ENCODE measurements at regions not wholly inside any gene's neighbourhood (a gene's known extent, or its start where the extent isn't known, plus 50 kb on each side); places are given as distances from the start of the nearest gene placed in this dataset.
"Not testable (repeated sequence)": the region's sequence is repeated elsewhere in the genome, so short reads cannot be mapped to it uniquely, and the experiment has no call there.

DNA sequence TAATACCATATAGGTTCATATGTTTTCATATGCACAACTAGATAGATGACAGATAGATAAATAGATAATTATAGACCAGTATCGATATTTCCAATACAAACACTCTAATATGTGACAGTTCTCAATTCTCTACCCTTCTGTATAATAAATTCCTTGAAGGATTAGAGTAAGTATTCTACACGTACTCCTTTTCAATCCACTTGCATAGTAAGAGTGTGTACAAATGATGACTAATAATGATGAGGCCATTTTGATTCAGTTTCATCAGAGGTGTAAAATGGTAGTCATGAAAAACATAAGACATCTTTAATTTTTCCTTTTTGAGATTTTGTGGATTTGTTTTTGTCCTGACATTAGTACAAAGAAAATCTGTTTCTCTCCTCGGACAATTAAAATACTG lies 188.3 kb upstream of the WSB1 start:
- Histone ChIP-seq H3K4me1 (ENCODE audit: insufficient read depth, low read length) (no peaks in the 10 kb centered on the region), H3K9me3 (ENCODE audit: low read length) (no peaks in the 10 kb centered on the region), H3K9ac (ENCODE audit: low read length) (no peak overlapping the region), H3K27ac (ENCODE audit: low read depth, low read length) (no peak overlapping the region), H3K36me3 (ENCODE audit: insufficient read depth, low read length) (no peaks in the 10 kb centered on the region), H3K4me3 (ENCODE audit: low read depth in 1 of 2, low read length in 2 of 2) (no peak overlapping the region), H3K27me3 (ENCODE audit: control insufficient read depth in 1 of 2, insufficient read depth in 2 of 2, low read length in 2 of 2) (no peaks in the 10 kb centered on the region)

- Histone ChIP-seq H3K4me3 (ENCODE audit: low read depth in 1 of 2, low read length in 2 of 2) (no peak overlapping the region), H3K27me3 (ENCODE audit: control insufficient read depth in 1 of 2, insufficient read depth in 2 of 2, low read length in 2 of 2) (no peaks in the 10 kb centered on the region), H3K4me1 (ENCODE audit: insufficient read depth, low read length) (no peaks in the 10 kb centered on the region), H3K36me3 (ENCODE audit: insufficient read depth, low read length) (no peaks in the 10 kb centered on the region), H3K9me3 (ENCODE audit: low read length) (no peaks in the 10 kb centered on the region), H3K27ac (ENCODE audit: low read depth, low read length) (no peak overlapping the region), H3K9ac (ENCODE audit: low read length) (no peak overlapping the region)
These were observed 187.4 kb upstream of the WSB1 start for GRCh38 chr17:27106347-27106981.

DNA sequence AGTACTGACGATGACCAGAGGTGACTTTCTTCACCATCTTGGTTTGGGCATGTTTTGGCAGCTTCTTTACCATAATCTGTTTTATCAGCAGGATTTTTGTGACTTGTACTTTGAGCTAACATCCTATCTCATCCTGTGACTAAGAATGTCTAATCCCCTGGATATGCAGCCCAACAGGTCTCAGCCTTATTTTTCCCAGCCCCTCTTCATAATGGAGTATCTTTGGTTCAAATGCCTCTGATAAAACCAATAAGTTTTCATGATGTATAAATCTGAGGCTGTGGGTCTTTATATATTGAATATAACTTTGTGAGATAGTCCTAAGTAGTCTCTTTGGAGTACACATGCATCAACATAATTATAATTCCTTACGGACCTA lies 186.9 kb upstream of the WSB1 start:
- Histone ChIP-seq H3K27me3 (ENCODE audit: control insufficient read depth in 1 of 2, insufficient read depth in 2 of 2, low read length in 2 of 2) (no peaks in the 10 kb centered on the region), H3K9me3 (ENCODE audit: low read length) (no peaks in the 10 kb centered on the region), H3K4me1 (ENCODE audit: insufficient read depth, low read length) (no peaks in the 10 kb centered on the region), H3K9ac (ENCODE audit: low read length) (no peak overlapping the region), H3K36me3 (ENCODE audit: insufficient read depth, low read length) (no peaks in the 10 kb centered on the region), H3K4me3 (ENCODE audit: low read depth in 1 of 2, low read length in 2 of 2) (no peak overlapping the region), H3K27ac (ENCODE audit: low read depth, low read length) (no peak overlapping the region)

- not testable (repeated sequence) for H3K4me3 ChIP-seq (ENCODE audit: low read depth in 1 of 2, low read length in 2 of 2); H3K27ac ChIP-seq (ENCODE audit: low read depth, low read length); H3K36me3 ChIP-seq (ENCODE audit: insufficient read depth, low read length); H3K9me3 ChIP-seq (ENCODE audit: low read length); H3K4me1 ChIP-seq (ENCODE audit: insufficient read depth, low read length); H3K27me3 ChIP-seq (ENCODE audit: control insufficient read depth in 1 of 2, insufficient read depth in 2 of 2, low read length in 2 of 2); H3K9ac ChIP-seq (ENCODE audit: low read length)
These were observed 186.3 kb upstream of the WSB1 start for GRCh38 chr17:27107386-27108328.

DNA sequence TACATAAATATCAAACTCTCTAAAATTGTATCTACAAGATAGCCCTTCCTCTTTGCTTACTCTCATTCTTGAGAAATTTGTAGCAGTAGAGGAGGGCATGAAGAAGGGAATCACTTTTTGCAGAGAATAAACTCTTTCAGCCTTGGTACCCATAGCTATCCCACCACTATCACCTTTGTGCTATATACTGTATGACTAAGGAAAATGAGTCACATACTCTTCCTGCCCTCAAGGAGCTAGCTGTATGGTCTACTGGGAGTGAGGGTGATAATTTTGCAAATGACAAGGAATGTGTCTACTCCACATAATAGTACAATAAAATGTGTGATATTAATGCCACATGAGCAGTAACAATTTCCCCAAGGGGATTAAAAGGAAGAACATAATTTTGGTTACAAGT lies 184.6 kb upstream of the WSB1 start:
- Histone ChIP-seq H3K27ac (ENCODE audit: low read depth, low read length) (no peak overlapping the region), H3K4me3 (ENCODE audit: low read depth in 1 of 2, low read length in 2 of 2) (no peak overlapping the region), H3K36me3 (ENCODE audit: insufficient read depth, low read length) (no peaks in the 10 kb centered on the region), H3K4me1 (ENCODE audit: insufficient read depth, low read length) (no peaks in the 10 kb centered on the region), H3K9me3 (ENCODE audit: low read length) (no peaks in the 10 kb centered on the region), H3K27me3 (ENCODE audit: control insufficient read depth in 1 of 2, insufficient read depth in 2 of 2, low read length in 2 of 2) (no peaks in the 10 kb centered on the region), H3K9ac (ENCODE audit: low read length) (no peak overlapping the region)

GRCh38 chr17:27153005-27153404 lies 140.9 kb upstream of the WSB1 start:
- no peak overlapping the region for H3K9ac ChIP-seq (ENCODE audit: low read length)
- H3K4me1 ChIP-seq (ENCODE audit: insufficient read depth, low read length) = no peaks in the 10 kb centered on the region
- H3K4me3 ChIP-seq (ENCODE audit: low read depth in 1 of 2, low read length in 2 of 2) = no peak overlapping the region
- H3K9me3 ChIP-seq (ENCODE audit: low read length) = no peaks in the 10 kb centered on the region
- no peaks in the 10 kb centered on the region for H3K36me3 ChIP-seq (ENCODE audit: insufficient read depth, low read length)
- H3K27ac ChIP-seq (ENCODE audit: low read depth, low read length) = no peak overlapping the region
- H3K27me3 ChIP-seq (ENCODE audit: control insufficient read depth in 1 of 2, insufficient read depth in 2 of 2, low read length in 2 of 2) = no peaks in the 10 kb centered on the region

DNA sequence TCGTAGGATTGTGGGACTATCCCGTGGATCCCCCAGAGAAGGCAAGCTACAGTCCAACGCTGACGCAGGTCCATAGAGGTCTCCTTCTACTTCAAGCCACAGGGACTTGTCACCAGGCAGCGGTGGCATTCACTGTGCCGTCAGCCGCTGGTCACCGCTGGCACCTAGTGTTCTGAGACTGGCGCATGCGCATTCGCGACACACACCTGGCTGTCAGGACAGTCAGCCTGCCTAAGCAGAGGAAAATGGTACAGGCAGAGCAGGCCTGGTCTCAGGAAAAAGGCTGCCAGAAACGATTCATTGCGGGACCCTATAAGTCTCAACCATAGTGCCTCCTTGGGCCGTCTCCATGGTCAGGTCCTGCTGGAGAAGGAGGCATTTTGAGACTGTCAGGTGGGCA lies 138.0 kb upstream of the WSB1 start:
- no peaks in the 10 kb centered on the region for H3K9me3 ChIP-seq (ENCODE audit: low read length)

DNA sequence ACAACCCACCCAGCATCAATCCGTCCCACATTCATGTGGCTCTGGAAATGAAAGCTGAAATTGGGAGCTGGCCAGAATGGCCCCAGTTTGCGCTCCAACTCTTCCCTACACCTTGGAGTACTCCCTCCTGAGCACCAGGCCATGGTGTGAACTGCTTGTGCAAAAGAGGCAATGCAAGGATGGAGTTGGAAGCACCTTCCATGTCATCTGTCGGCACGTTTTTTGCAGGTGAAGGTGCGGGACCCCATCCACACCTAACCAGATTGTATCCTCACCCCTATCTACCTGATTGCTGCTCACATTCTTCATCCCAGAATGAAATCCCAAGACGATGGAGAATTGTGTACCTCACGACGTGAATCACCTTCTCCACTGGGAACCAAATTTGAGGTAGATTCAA lies 136.6 kb upstream of the WSB1 start:
- Histone ChIP-seq H3K36me3 (ENCODE audit: insufficient read depth, low read length) (no peaks in the 10 kb centered on the region), H3K27ac (ENCODE audit: low read depth, low read length) (no peak overlapping the region), H3K4me1 (ENCODE audit: insufficient read depth, low read length) (no peaks in the 10 kb centered on the region), H3K27me3 (ENCODE audit: control insufficient read depth in 1 of 2, insufficient read depth in 2 of 2, low read length in 2 of 2) (no peaks in the 10 kb centered on the region), H3K4me3 (ENCODE audit: low read depth in 1 of 2, low read length in 2 of 2) (no peak overlapping the region), H3K9ac (ENCODE audit: low read length) (no peak overlapping the region), H3K9me3 (ENCODE audit: low read length) (no peaks in the 10 kb centered on the region)

More for the DNA sequence above, 138.0 kb upstream of the WSB1 start:
- Histone ChIP-seq H3K4me3 (ENCODE audit: low read depth in 1 of 2, low read length in 2 of 2) (no peak overlapping the region), H3K9ac (ENCODE audit: low read length) (no peak overlapping the region), H3K27me3 (ENCODE audit: control insufficient read depth in 1 of 2, insufficient read depth in 2 of 2, low read length in 2 of 2) (no peaks in the 10 kb centered on the region), H3K36me3 (ENCODE audit: insufficient read depth, low read length) (no peaks in the 10 kb centered on the region), H3K4me1 (ENCODE audit: insufficient read depth, low read length) (no peaks in the 10 kb centered on the region), H3K27ac (ENCODE audit: low read depth, low read length) (no peak overlapping the region)

DNA sequence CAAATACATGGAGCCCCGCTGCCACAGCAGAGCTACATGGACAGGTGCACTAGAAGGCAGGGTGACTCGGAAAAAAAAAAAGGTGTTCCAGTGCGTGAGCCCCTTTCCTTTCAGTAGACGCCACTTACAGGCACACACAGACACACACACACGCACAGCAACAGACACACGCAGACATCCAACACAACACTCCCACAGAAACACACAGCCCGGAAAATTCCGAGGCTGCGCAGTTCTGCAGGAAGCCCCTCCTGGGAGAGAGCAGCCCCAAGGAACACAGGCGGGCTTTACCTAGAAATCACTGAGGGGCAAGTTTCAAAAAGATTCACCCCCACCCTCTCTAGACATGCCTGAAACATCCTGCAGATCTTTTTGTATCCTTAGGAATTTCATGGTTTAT lies 136.0 kb upstream of the WSB1 start:
- H3K27me3 ChIP-seq (ENCODE audit: control insufficient read depth in 1 of 2, insufficient read depth in 2 of 2, low read length in 2 of 2) = no peaks in the 10 kb centered on the region
- H3K36me3 ChIP-seq (ENCODE audit: insufficient read depth, low read length) = no peaks in the 10 kb centered on the region
- no peak overlapping the region for H3K27ac ChIP-seq (ENCODE audit: low read depth, low read length)
- H3K9me3 ChIP-seq (ENCODE audit: low read length) = no peaks in the 10 kb centered on the region
- H3K9ac ChIP-seq (ENCODE audit: low read length) = no peak overlapping the region
- no peaks in the 10 kb centered on the region for H3K4me1 ChIP-seq (ENCODE audit: insufficient read depth, low read length)
- no peak overlapping the region for H3K4me3 ChIP-seq (ENCODE audit: low read depth in 1 of 2, low read length in 2 of 2)

DNA sequence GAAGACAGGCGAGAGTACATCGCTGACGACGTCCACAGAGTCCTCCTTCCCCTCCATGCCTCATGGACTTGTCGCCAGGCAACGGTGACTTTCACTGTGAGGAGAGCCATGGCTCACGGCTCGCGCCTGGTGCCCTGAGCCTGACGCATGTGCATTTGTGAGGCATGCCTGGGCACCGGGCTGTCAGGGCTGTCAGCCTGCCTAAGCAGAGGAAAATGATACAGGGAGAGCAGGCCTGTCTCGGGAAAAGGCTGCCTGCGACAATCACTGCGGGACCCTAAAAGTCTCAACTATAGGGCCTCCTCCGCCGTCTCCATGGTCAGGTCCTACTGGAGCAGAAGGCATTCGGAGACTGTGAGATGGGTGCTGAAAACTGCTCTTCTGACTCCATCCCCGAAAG lies 135.5 kb upstream of the WSB1 start:
- Histone ChIP-seq H3K9me3 (ENCODE audit: low read length) (no peaks in the 10 kb centered on the region), H3K36me3 (ENCODE audit: insufficient read depth, low read length) (no peaks in the 10 kb centered on the region), H3K4me3 (ENCODE audit: low read depth in 1 of 2, low read length in 2 of 2) (no peak overlapping the region), H3K27me3 (ENCODE audit: control insufficient read depth in 1 of 2, insufficient read depth in 2 of 2, low read length in 2 of 2) (no peaks in the 10 kb centered on the region), H3K27ac (ENCODE audit: low read depth, low read length) (no peak overlapping the region), H3K9ac (ENCODE audit: low read length) (no peak overlapping the region), H3K4me1 (ENCODE audit: insufficient read depth, low read length) (no peaks in the 10 kb centered on the region)

GRCh38 chr17:27180322-27180721 lies 113.6 kb upstream of the WSB1 start:
- Histone ChIP-seq H3K4me3 (ENCODE audit: low read depth in 1 of 2, low read length in 2 of 2) (no peak overlapping the region), H3K27ac (ENCODE audit: low read depth, low read length) (no peak overlapping the region), H3K9ac (ENCODE audit: low read length) (no peak overlapping the region), H3K4me1 (ENCODE audit: insufficient read depth, low read length) (no peaks in the 10 kb centered on the region), H3K36me3 (ENCODE audit: insufficient read depth, low read length) (no peaks in the 10 kb centered on the region), H3K27me3 (ENCODE audit: control insufficient read depth in 1 of 2, insufficient read depth in 2 of 2, low read length in 2 of 2) (no peaks in the 10 kb centered on the region), H3K9me3 (ENCODE audit: low read length) (no peaks in the 10 kb centered on the region)

All from muscle layer of colon (tissue), 2 donors.